GM18909 (cell line): ENCODE measurements at regions not wholly inside any gene's neighbourhood (a gene's known extent, or its start where the extent isn't known, plus 50 kb on each side); places are given as distances from the start of the nearest gene placed in this dataset.
A peak's percentile ranks its signal among the peaks of the same experiment; 100 is the strongest.
"Not testable (repeated sequence)": the region's sequence is repeated elsewhere in the genome, so short reads cannot be mapped to it uniquely, and the experiment has no call there.

ENCODE experiments used
- ATAC-seq: cut with Tn5 transposase; IDR thresholded peaks from one replicate; pipeline ENCODE4 v1.9.1; 2021; ENCODE audit warnings: mild to moderate bottlenecking; ENCODE audit not compliant: unreplicated experiment, poor library complexity

DNA sequence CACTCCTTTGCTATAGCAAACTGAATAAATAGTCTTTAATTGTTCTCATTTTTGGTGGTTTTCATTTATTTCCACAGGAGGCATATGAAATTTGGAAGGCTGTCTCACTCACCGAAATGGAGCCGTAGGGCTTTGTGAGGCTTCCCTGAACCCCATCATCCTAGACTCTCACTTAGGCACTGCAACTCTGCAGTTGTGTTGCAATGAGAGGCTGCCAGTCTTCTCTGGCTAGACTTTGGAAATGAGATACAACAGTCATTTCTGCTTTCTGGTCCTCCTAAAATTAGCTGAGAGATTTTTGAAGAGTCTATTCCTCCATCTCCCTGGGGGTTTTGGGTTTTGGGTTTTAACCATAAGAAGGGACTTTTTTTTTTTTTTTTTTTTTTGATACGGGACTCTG, 146.5 kb downstream of the SH3BGRL start:
- no peak for ATAC-seq

DNA sequence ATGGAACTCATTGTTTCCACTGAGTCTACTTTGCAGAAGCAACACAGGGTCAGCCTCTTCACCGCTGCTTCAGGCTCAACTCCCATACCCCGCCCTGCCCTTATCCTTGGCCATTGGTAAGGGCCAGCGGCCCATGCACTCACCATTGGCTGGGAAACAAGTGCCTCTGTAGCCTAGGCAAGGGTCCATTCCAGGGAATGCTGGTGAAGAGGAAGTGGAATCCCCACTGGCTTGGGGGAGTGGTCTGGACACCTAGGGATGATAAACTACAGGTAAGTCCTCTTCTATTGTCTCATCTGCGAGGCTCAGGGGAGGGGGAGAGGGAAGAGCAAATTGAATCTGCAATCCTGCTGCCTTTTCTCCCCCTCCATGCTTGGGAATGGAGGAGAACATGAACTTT, 153.1 kb downstream of the SH3BGRL start:
- ATAC-seq = no peak

DNA sequence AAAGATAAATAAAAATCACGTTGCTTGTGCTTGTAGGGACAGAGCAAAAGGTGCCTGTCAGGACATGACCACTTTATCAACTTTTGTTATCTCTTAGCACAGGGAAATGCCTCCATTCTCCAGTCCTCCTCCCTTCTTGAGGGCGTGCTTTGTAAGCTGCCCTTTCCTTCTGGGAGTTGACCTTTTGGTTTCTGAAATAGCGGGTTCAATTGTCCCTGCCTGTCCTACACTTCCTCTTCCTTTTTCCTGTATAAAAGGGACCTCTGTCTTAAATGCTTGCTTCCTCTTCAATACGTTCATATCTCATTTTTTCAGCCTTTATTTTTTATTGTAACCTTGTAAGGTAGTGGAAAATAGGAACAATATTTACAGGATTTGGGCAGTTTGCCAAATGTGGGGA, 153.5 kb downstream of the SH3BGRL start:
- ATAC-seq = no peak

DNA sequence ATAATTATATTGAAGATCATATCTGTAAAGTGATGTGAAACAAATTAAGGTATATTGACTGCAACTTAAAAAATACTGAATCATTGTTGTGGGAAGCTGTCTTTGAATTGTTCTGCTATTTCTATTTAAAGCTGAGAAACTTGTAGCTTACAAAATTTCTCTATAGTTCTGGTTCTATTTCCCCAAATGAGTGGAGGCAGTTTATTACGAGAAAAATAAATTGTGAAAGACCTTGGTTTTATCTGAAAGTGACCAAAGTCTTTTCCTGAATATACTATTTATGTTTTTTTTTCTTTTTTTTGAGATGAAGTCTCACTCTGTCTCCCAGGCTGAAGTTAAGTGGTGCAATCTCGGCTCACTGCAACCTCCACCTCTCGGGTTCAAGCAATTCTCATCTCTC, 165.4 kb downstream of the SH3BGRL start:
- ATAC-seq = no peak

DNA sequence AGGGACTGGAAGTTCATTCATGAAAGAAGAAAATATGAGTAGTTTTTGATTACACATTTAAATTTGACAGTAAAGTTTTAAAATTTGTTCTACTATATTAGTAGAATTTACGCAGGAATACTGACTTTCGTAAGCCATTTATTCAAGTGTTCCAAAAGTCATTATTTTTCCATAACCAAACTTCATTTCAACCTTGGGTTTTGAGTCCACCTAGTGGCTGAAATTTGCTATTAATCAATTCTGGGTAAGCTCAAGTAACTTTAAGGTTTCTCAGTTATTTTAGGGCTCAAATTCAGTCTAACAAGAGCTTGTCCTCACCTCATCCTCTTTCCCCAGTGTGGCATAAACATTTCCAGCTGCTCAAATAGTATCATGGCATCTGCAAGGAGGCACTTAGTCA, 175.4 kb downstream of the SH3BGRL start:
- ATAC-seq = peak; percentile 47

DNA sequence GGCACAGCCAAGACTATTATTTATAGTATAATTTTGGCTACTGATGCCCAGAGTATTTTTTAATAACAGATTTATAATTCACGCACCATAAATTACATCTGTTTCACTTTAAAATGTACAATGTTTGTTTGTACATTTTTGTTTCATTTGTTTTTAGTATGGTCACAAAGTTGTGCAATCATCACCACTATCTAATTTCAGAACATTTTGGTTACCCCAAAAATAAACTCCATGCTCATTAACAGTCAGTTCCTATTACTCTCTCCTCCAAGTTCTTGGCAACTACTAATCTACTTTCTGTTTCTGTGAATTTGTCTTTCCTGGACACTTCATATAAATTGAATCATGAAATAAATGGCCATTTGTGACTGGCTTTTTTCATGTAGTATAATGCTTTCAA, 176.7 kb downstream of the SH3BGRL start:
- no peak for ATAC-seq

DNA sequence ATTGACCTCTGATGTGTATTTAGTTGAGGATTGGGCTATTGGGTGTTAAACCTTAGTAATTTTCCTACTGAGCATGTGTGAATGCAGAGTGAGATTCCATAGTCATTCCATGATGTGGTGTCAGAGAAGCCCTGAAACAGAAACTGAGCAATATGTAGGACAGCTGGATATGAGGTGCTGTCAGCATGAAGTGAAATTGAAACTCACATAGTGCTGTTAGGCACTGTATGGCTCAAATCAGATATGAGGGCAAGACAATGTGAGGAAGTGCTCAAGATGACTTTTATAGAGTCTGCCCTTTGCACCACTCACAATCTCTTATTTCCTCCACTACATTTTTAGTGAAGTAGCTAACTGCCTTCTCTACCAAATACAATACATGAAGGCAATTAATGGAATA, 188.3 kb downstream of the SH3BGRL start:
- peak; percentile 75 for ATAC-seq

DNA sequence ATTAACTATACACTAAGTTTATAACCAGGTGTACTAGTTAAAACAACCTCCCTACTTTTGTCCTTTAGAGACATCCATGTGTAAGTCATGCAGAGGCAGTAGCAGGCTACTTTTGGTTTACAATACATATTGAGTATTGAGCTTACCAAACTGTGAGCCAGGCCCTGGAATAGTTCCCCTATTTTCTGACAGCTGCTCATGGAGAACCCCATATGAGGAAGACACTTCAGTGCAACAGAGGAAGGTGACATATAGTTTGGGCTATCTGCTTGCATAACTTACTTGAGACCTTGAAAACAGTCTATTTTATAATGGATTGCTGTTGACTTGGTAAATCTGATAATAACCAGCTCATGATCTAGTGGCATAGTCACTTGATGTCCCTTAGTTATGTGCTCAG, 190.5 kb downstream of the SH3BGRL start:
- ATAC-seq = no peak

DNA sequence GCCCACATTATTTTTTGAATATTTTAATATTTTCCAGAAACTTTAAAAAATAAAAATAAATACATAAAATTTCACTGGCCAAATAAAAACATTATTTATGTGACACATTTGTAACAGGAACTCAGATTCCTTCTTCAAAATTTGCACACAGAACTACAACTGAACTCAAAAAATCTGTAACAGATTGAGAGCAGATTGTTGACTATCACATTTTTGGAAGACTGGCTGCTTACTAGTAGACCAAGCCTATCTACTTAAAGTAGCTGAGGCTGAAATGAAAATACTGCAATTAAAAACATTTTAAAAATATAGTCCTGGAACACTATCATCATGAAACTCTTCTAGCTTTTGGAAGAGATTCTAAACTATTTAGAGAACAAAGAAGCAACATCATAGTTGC, 203.9 kb downstream of the SH3BGRL start:
- no peak for ATAC-seq

DNA sequence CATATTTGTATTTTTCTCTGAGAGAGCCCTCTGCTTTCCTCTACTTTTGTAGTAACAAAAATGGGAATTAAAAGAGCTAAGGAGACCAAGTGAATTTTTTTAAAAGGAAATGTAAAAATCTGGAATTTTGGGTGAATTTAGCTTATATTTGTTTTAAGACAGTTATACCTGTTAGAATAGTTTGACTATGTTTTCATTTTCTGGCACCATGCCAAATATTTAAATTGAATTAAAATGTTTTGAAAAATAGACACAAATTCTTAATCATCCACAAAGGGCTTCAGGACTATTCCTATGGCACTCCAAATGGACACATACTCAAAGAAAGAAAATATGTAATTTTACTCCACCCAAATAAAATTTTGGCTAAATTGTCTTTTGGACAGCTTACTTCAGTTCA, 209.6 kb downstream of the SH3BGRL start:
- ATAC-seq = no peak

DNA sequence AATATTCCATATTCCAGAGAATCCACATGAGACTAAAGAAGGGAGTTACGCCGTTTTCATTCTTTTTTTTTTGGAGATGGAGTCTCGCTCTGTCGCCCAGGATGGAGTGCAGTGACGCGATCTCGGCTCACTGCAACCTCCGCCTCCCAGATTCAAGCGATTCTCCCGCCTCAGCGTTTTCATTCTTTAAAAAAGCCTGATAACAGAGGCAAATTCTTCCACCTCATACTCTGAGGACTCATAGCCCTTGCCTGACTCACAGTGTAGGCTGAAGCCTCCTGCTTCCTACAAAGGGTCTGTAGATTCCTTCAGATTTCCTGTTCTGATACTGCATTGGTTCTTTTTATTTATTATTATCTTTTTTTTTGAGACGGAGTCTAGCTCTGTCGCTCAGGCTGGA, 210.5 kb downstream of the SH3BGRL start:
- no peak for ATAC-seq

DNA sequence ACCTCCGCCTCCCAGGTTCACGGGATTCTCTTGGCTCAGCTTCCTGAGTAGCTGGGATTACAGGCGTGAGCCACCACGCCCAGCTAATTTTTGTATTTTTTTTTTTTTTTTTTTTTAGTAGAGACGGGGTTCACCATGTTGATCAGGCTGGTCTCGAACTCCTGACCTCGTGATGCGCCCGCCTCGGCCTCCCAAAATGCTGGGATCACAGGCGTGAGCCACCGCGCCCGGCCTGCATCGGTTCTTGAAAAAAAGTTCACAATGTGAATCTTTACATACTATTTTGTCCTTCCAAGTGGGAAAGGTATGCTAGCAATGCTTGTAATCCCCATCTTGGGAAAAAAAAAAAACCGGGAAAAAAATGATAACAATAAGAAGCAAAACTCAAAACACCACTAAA, 211.0 kb downstream of the SH3BGRL start:
- not testable (repeated sequence) for ATAC-seq

DNA sequence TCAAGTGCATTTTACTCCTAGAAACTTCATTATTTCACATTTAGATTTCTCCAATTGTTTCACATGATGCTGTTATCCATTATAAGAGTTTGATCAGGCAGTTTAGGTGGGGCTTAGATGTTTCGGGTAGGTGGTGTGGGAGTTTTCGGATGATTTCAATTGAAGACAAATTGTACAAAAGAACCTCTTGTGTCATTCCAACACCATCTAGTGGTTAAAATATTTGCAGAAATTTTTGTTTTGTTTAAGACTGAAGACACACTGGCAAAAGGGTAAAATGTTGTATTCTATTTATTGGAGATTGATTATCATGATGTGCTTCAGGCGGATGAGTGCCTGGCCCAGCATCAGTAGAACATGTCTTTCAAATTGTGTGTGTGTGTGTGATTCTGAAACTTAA, 212.7 kb downstream of the SH3BGRL start:
- no peak for ATAC-seq
